ENCODE measurements at regions not wholly inside any gene's neighbourhood (a gene's known extent, or its start where the extent isn't known, plus 50 kb on each side); places are given as distances from the start of the nearest gene placed in this dataset.
"Not testable (repeated sequence)": the region's sequence is repeated elsewhere in the genome, so short reads cannot be mapped to it uniquely, and the experiment has no call there.

GRCh38 chr7:19623676-19624075 is 85.2 kb downstream of the POLR1F start:
- no peak for DNase-seq (ENCODE audit: low spot score)

- no peak for DNase-seq (ENCODE audit: low spot score)
These were observed 87.1 kb downstream of the POLR1F start for GRCh38 chr7:19621740-19622139.

GRCh38 chr7:19620470-19620869 is 88.4 kb downstream of the POLR1F start:
- no peak for DNase-seq (ENCODE audit: low spot score)

- DNase-seq (ENCODE audit: low spot score), result no peak
These were observed 89.7 kb downstream of the POLR1F start for GRCh38 chr7:19619122-19619521.

GRCh38 chr7:19617901-19618300 is 90.9 kb downstream of the POLR1F start:
- no peak for DNase-seq (ENCODE audit: low spot score)

- DNase-seq (ENCODE audit: low spot score), result peak; percentile 4
These were observed 98.5 kb downstream of the POLR1F start for GRCh38 chr7:19610194-19610943.

GRCh38 chr7:19589446-19589845 is 119.4 kb downstream of the POLR1F start:
- no peak for DNase-seq (ENCODE audit: low spot score)

GRCh38 chr7:19587291-19587690 is 121.5 kb downstream of the POLR1F start:
- no peak for DNase-seq (ENCODE audit: low spot score)

- DNase-seq (ENCODE audit: low spot score), result no peak
These were observed 123.1 kb downstream of the POLR1F start for GRCh38 chr7:19585761-19586160.

GRCh38 chr7:19575909-19576557 is 132.8 kb downstream of the POLR1F start:
- DNase-seq (ENCODE audit: low spot score), result no peak

- DNase-seq (ENCODE audit: low spot score), result peak; percentile 66
These were observed 134.7 kb downstream of the POLR1F start for GRCh38 chr7:19574131-19574530.

GRCh38 chr7:19572566-19572965 is 136.3 kb downstream of the POLR1F start:
- peak; percentile 90 for DNase-seq (ENCODE audit: low spot score)

- DNase-seq (ENCODE audit: low spot score), result no peak
These were observed 141.8 kb downstream of the POLR1F start for GRCh38 chr7:19567011-19567410.

GRCh38 chr7:19565602-19566001 is 143.2 kb downstream of the POLR1F start:
- DNase-seq (ENCODE audit: low spot score), result no peak

GRCh38 chr7:19561121-19561805 is 147.6 kb downstream of the POLR1F start:
- no peak for DNase-seq (ENCODE audit: low spot score)

GRCh38 chr7:19560111-19560883 is 148.5 kb downstream of the POLR1F start:
- peak; percentile 59 for DNase-seq (ENCODE audit: low spot score)

- DNase-seq (ENCODE audit: low spot score), result peak; percentile 67
These were observed 150.3 kb downstream of the POLR1F start for GRCh38 chr7:19558527-19558926.

GRCh38 chr7:19557726-19558465 is 150.9 kb downstream of the POLR1F start:
- no peak for DNase-seq (ENCODE audit: low spot score)

GRCh38 chr7:19554581-19554980 is 154.3 kb downstream of the POLR1F start:
- DNase-seq (ENCODE audit: low spot score), result peak; percentile 93

- no peak for DNase-seq (ENCODE audit: low spot score)
These were observed 156.3 kb downstream of the POLR1F start for GRCh38 chr7:19552576-19552975.

- not testable (repeated sequence) for DNase-seq (ENCODE audit: low spot score)
These were observed 159.6 kb downstream of the POLR1F start for GRCh38 chr7:19549246-19549645.
